ENCODE measurements at regions not wholly inside any gene's neighbourhood (a gene's known extent, or its start where the extent isn't known, plus 50 kb on each side); places are given as distances from the start of the nearest gene placed in this dataset.

DNA sequence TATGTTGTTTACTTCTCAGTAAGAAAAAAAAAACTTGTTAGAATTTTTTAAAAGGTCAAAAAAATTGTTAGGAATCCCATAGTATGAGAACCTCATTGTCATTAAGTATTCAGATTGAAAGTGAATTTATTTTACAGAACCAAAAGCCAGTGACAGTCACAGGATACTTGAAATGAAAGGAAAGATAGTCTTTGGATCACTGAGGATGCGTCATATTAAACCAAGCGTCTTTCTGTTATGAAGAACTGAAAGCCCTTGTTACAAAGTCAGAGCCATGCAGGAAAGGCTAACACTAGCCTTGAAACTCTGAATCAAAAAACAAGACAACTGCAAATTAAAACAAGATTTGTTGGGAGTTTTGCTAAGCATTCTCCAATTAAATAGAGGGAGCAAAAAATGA lies 1348.0 kb upstream of the SLC10A2 start:
- H3K4me1 ChIP-seq (ENCODE audit: control insufficient read depth in 3 of 3, insufficient read depth in 2 of 3, low read depth in 1 of 3, low read length in 2 of 3), result no peaks in the 10 kb centered on the region
- no peaks in the 10 kb centered on the region for H3K36me3 ChIP-seq (ENCODE audit: control insufficient read depth in 3 of 3, insufficient read depth in 2 of 3, low read depth in 1 of 3, low read length in 3 of 3)
- H3K27ac ChIP-seq (ENCODE audit: low read depth in 1 of 3, low read length in 2 of 3), result no peak overlapping the region
- 82 to 93% (median 93%) methylated on average over 2 of the region's 2 CpGs for WGBS, 3 donors
- H3K9me3 ChIP-seq (ENCODE audit: control insufficient read depth in 2 of 2, insufficient read depth in 1 of 2, low read depth in 1 of 2, low read length in 1 of 2), result no peaks in the 10 kb centered on the region
- DNase-seq (no peak), FAIRE-seq (no peak)
- H3K27me3 ChIP-seq (ENCODE audit: control insufficient read depth in 3 of 3, insufficient read depth in 3 of 3, low read length in 3 of 3), result no peaks in the 10 kb centered on the region
- no peak overlapping the region for H3K4me3 ChIP-seq (ENCODE audit: low read depth in 1 of 3, low read length in 3 of 3)

DNA sequence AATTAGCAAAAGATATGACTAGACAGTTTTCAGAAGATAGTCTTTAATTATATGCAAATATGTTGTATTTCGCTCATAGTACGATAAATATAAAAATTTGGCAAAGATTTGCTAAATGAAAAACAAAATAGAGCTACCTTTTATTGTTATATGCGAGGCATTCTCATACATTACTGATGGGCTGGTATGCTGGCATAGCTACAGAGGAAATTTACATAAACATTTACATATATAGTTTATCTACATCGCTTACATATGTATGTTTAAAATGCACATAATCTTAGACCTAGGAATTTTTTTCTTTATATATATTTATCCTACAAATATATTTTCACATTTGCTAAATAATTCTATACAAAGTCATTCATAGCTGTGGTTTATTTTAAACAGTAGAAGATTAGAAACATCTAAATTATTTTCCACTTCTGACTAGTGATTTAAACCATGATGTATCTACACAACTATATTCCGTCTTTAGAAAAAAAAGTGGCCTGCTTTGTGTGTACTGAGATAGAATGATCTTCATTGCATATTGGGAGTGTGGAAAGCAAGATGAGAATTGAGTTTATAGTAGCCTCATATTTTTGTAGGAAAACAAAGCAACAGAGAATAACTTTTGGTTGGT lies 1345.0 kb upstream of the SLC10A2 start:
- no peak for DNase-seq
- H3K4me1 ChIP-seq (ENCODE audit: control insufficient read depth in 3 of 3, insufficient read depth in 2 of 3, low read depth in 1 of 3, low read length in 2 of 3), result no peaks in the 10 kb centered on the region
- no peak overlapping the region for H3K27ac ChIP-seq (ENCODE audit: low read depth in 1 of 3, low read length in 2 of 3)
- no peak for FAIRE-seq
- H3K27me3 ChIP-seq (ENCODE audit: control insufficient read depth in 3 of 3, insufficient read depth in 3 of 3, low read length in 3 of 3), result no peaks in the 10 kb centered on the region
- H3K9me3 ChIP-seq (ENCODE audit: control insufficient read depth in 2 of 2, insufficient read depth in 1 of 2, low read depth in 1 of 2, low read length in 1 of 2), result no peaks in the 10 kb centered on the region
- WGBS, 3 donors, result 81 to 83% (median 82%) methylated on average over 5 of the region's 5 CpGs
- no peaks in the 10 kb centered on the region for H3K36me3 ChIP-seq (ENCODE audit: control insufficient read depth in 3 of 3, insufficient read depth in 2 of 3, low read depth in 1 of 3, low read length in 3 of 3)
- H3K4me3 ChIP-seq (ENCODE audit: low read depth in 1 of 3, low read length in 3 of 3), result no peak overlapping the region

GRCh38 chr13:104408733-104409132 lies 1342.5 kb upstream of the SLC10A2 start:
- DNase-seq (no peak), FAIRE-seq (no peak)
- no peak overlapping the region for H3K27ac ChIP-seq (ENCODE audit: low read depth in 1 of 3, low read length in 2 of 3)
- H3K9me3 ChIP-seq (ENCODE audit: control insufficient read depth in 2 of 2, insufficient read depth in 1 of 2, low read depth in 1 of 2, low read length in 1 of 2), result no peaks in the 10 kb centered on the region
- no peak overlapping the region for H3K4me3 ChIP-seq (ENCODE audit: low read depth in 1 of 3, low read length in 3 of 3)
- no peaks in the 10 kb centered on the region for H3K36me3 ChIP-seq (ENCODE audit: control insufficient read depth in 3 of 3, insufficient read depth in 2 of 3, low read depth in 1 of 3, low read length in 3 of 3)
- no peaks in the 10 kb centered on the region for H3K4me1 ChIP-seq (ENCODE audit: control insufficient read depth in 3 of 3, insufficient read depth in 2 of 3, low read depth in 1 of 3, low read length in 2 of 3)
- H3K27me3 ChIP-seq (ENCODE audit: control insufficient read depth in 3 of 3, insufficient read depth in 3 of 3, low read length in 3 of 3), result no peaks in the 10 kb centered on the region
- 27 to 52% (median 40%) methylated on average over 1 of the region's 1 CpG for WGBS, 3 donors

DNA sequence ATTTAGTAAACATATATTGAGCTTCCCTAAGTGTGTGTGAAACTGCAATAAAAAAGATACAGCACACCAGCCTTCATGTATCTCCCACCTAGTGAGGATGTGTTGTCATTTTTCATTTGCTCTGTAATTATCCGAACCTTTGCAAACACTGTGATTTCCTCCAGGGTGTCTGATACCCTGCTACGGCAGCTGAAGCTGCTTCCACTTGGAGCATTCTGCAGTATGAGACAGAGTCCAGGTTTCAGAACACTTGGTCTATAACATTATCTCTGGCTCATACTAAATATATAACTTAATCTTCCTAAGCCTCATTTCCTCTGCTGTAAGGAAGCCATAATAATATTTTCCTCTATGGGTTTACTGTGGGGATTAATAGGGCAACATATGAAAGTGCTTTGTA lies 1338.1 kb upstream of the SLC10A2 start:
- H3K4me3 ChIP-seq (ENCODE audit: low read depth in 1 of 3, low read length in 3 of 3), result no peak overlapping the region
- FAIRE-seq (no peak), DNase-seq (no peak)
- no peaks in the 10 kb centered on the region for H3K27me3 ChIP-seq (ENCODE audit: control insufficient read depth in 3 of 3, insufficient read depth in 3 of 3, low read length in 3 of 3)
- 32 to 59% (median 46%) methylated on average over 2 of the region's 2 CpGs for WGBS, 3 donors
- H3K4me1 ChIP-seq (ENCODE audit: control insufficient read depth in 3 of 3, insufficient read depth in 2 of 3, low read depth in 1 of 3, low read length in 2 of 3), result no peaks in the 10 kb centered on the region
- H3K36me3 ChIP-seq (ENCODE audit: control insufficient read depth in 3 of 3, insufficient read depth in 2 of 3, low read depth in 1 of 3, low read length in 3 of 3), result no peaks in the 10 kb centered on the region
- H3K9me3 ChIP-seq (ENCODE audit: control insufficient read depth in 2 of 2, insufficient read depth in 1 of 2, low read depth in 1 of 2, low read length in 1 of 2), result no peaks in the 10 kb centered on the region
- H3K27ac ChIP-seq (ENCODE audit: low read depth in 1 of 3, low read length in 2 of 3), result no peak overlapping the region

- 13 to 46% (median 23%) methylated on average over 2 of the region's 2 CpGs for WGBS, 3 donors
- DNase-seq, result no peak
- no peaks in the 10 kb centered on the region for H3K36me3 ChIP-seq (ENCODE audit: control insufficient read depth in 3 of 3, insufficient read depth in 2 of 3, low read depth in 1 of 3, low read length in 3 of 3)
- no peak overlapping the region for H3K4me3 ChIP-seq (ENCODE audit: low read depth in 1 of 3, low read length in 3 of 3)
- H3K4me1 ChIP-seq (ENCODE audit: control insufficient read depth in 3 of 3, insufficient read depth in 2 of 3, low read depth in 1 of 3, low read length in 2 of 3), result no peaks in the 10 kb centered on the region
- no peak for FAIRE-seq
- no peaks in the 10 kb centered on the region for H3K27me3 ChIP-seq (ENCODE audit: control insufficient read depth in 3 of 3, insufficient read depth in 3 of 3, low read length in 3 of 3)
- no peak overlapping the region for H3K27ac ChIP-seq (ENCODE audit: low read depth in 1 of 3, low read length in 2 of 3)
- peaks cover 0 to 5% of the 10 kb centered on the region in 2 donors for H3K9me3 ChIP-seq (ENCODE audit: control insufficient read depth in 2 of 2, insufficient read depth in 1 of 2, low read depth in 1 of 2, low read length in 1 of 2)
Measured at GRCh38 chr13:104389691-104390090, 1323.5 kb upstream of the SLC10A2 start.

- Histone ChIP-seq H3K36me3 (ENCODE audit: control insufficient read depth in 3 of 3, insufficient read depth in 2 of 3, low read depth in 1 of 3, low read length in 3 of 3) (no peaks in the 10 kb centered on the region), H3K9me3 (ENCODE audit: control insufficient read depth in 2 of 2, insufficient read depth in 1 of 2, low read depth in 1 of 2, low read length in 1 of 2) (peaks cover 0 to 5% of the 10 kb centered on the region in 2 donors), H3K27me3 (ENCODE audit: control insufficient read depth in 3 of 3, insufficient read depth in 3 of 3, low read length in 3 of 3) (no peaks in the 10 kb centered on the region), H3K4me3 (ENCODE audit: low read depth in 1 of 3, low read length in 3 of 3) (no peak overlapping the region), H3K4me1 (ENCODE audit: control insufficient read depth in 3 of 3, insufficient read depth in 2 of 3, low read depth in 1 of 3, low read length in 2 of 3) (no peaks in the 10 kb centered on the region), H3K27ac (ENCODE audit: low read depth in 1 of 3, low read length in 2 of 3) (no peak overlapping the region)
- no peak for FAIRE-seq
- DNase-seq, result no peak
- 60 to 64% (median 62%) methylated on average over 3 of the region's 3 CpGs for WGBS, 3 donors
Measured at GRCh38 chr13:104387510-104387909, 1321.3 kb upstream of the SLC10A2 start.

DNA sequence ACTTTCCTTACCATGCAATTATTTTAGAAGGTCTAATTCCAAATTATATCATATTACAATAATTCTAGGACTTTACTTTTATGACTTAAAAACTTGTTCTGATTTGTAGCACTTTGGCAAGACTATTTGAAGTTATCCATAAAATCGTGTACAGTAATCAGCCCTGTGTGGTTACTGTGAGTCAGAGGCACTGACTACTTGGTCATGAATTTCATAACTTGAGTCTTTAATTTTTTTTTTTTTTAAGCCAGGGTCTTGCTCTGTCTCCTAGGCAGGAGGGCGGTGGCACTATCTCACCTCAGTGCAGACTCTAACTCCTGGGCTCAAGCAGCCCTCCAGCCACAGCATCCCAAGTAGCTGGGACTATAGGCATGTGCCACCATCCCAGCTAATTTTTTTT lies 1319.2 kb upstream of the SLC10A2 start:
- 73 to 84% (median 73%) methylated on average over 2 of the region's 2 CpGs for WGBS, 3 donors
- FAIRE-seq (no peak), DNase-seq (no peak)
- H3K9me3 ChIP-seq (ENCODE audit: control insufficient read depth in 2 of 2, insufficient read depth in 1 of 2, low read depth in 1 of 2, low read length in 1 of 2), result peaks cover 0 to 5% of the 10 kb centered on the region in 2 donors
- H3K27ac ChIP-seq (ENCODE audit: low read depth in 1 of 3, low read length in 2 of 3), result no peak overlapping the region
- H3K4me3 ChIP-seq (ENCODE audit: low read depth in 1 of 3, low read length in 3 of 3), result no peak overlapping the region
- H3K36me3 ChIP-seq (ENCODE audit: control insufficient read depth in 3 of 3, insufficient read depth in 2 of 3, low read depth in 1 of 3, low read length in 3 of 3), result no peaks in the 10 kb centered on the region
- H3K4me1 ChIP-seq (ENCODE audit: control insufficient read depth in 3 of 3, insufficient read depth in 2 of 3, low read depth in 1 of 3, low read length in 2 of 3), result no peaks in the 10 kb centered on the region
- no peaks in the 10 kb centered on the region for H3K27me3 ChIP-seq (ENCODE audit: control insufficient read depth in 3 of 3, insufficient read depth in 3 of 3, low read length in 3 of 3)

GRCh38 chr13:104382951-104383350 lies 1316.7 kb upstream of the SLC10A2 start:
- FAIRE-seq (no peak), DNase-seq (no peak)
- Histone ChIP-seq H3K27ac (ENCODE audit: low read depth in 1 of 3, low read length in 2 of 3) (no peak overlapping the region), H3K9me3 (ENCODE audit: control insufficient read depth in 2 of 2, insufficient read depth in 1 of 2, low read depth in 1 of 2, low read length in 1 of 2) (no peaks in the 10 kb centered on the region), H3K27me3 (ENCODE audit: control insufficient read depth in 3 of 3, insufficient read depth in 3 of 3, low read length in 3 of 3) (no peaks in the 10 kb centered on the region), H3K36me3 (ENCODE audit: control insufficient read depth in 3 of 3, insufficient read depth in 2 of 3, low read depth in 1 of 3, low read length in 3 of 3) (no peaks in the 10 kb centered on the region), H3K4me3 (ENCODE audit: low read depth in 1 of 3, low read length in 3 of 3) (no peak overlapping the region), H3K4me1 (ENCODE audit: control insufficient read depth in 3 of 3, insufficient read depth in 2 of 3, low read depth in 1 of 3, low read length in 2 of 3) (no peaks in the 10 kb centered on the region)
- WGBS, 3 donors, result 70 to 93% (median 84%) methylated on average over 1 of the region's 1 CpG

DNA sequence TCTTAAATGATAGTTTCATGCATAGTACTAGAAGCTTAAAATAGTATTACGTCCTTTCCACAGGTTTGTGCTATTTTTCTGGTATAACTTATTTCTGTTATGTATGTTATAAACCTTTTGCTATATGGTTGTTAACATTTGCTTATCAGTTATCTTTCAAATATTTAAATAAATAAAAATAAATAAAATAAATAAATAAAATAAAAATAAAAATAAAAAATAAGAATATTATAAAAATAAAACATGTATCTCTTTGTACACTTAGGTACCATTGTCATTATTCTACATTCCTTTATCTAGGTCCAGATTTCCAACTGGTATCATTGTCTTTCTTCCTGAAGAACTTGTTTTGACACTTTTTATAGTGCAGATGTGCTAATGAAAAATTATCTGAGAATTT lies 1310.4 kb upstream of the SLC10A2 start:
- no peaks in the 10 kb centered on the region for H3K4me1 ChIP-seq (ENCODE audit: control insufficient read depth in 3 of 3, insufficient read depth in 2 of 3, low read depth in 1 of 3, low read length in 2 of 3)
- FAIRE-seq (no peak), DNase-seq (no peak)
- H3K36me3 ChIP-seq (ENCODE audit: control insufficient read depth in 3 of 3, insufficient read depth in 2 of 3, low read depth in 1 of 3, low read length in 3 of 3), result no peaks in the 10 kb centered on the region
- whole genome bisulfite sequencing, 3 donors, result 87 to 91% (median 89%) methylated on average over 1 of the region's 1 CpG
- no peaks in the 10 kb centered on the region for H3K27me3 ChIP-seq (ENCODE audit: control insufficient read depth in 3 of 3, insufficient read depth in 3 of 3, low read length in 3 of 3)
- H3K9me3 ChIP-seq (ENCODE audit: control insufficient read depth in 2 of 2, insufficient read depth in 1 of 2, low read depth in 1 of 2, low read length in 1 of 2), result no peaks in the 10 kb centered on the region
- H3K27ac ChIP-seq (ENCODE audit: low read depth in 1 of 3, low read length in 2 of 3), result no peak overlapping the region
- no peak overlapping the region for H3K4me3 ChIP-seq (ENCODE audit: low read depth in 1 of 3, low read length in 3 of 3)
